HCT116 (cell line): ENCODE measurements at regions not wholly inside any gene's neighbourhood (a gene's known extent, or its start where the extent isn't known, plus 50 kb on each side); places are given as distances from the start of the nearest gene placed in this dataset.
A peak's percentile ranks its signal among the peaks of the same experiment; 100 is the strongest.
"Not testable (repeated sequence)": the region's sequence is repeated elsewhere in the genome, so short reads cannot be mapped to it uniquely, and the experiment has no call there.

Experiments
- CTCF ChIP-seq, 3 experiments: fragments of 200-600 bp in 1 of 3; sonication (generic) in 1 of 3; IDR thresholded peaks in 2 of 3; conservative IDR thresholded peaks in 1 of 3; 2 replicates each; pipeline ENCODE4 v1.5.1; 2012 to 2017; ENCODE audit warnings: low read depth in 2 of 3, low read length in 2 of 3, antibody characterized with exemption in 1 of 3, borderline replicate concordance in 1 of 3, control low read depth in 1 of 3, mild to moderate bottlenecking in 1 of 3, mixed read lengths in 1 of 3, mixed run types in 1 of 3, moderate library complexity in 1 of 3; ENCODE audit not compliant: insufficient read depth in 1 of 3
- EZH2 ChIP-seq: fragments of 200-600 bp; sonication (generic); IDR thresholded peaks from 2 replicates; pipeline ENCODE4 v1.6.1; 2017; ENCODE audit warnings: antibody characterized with exemption, mixed run types
- POLR2A ChIP-seq: IDR thresholded peaks from 2 replicates; pipeline ENCODE4 v1.7.0; 2011; ENCODE audit warnings: borderline replicate concordance; ENCODE audit not compliant: insufficient read depth, insufficient read length; ENCODE audit errors: extremely low read depth
- POLR2AphosphoS5 ChIP-seq: IDR thresholded peaks from 2 replicates; pipeline ENCODE4 v1.6.1; 2011; ENCODE audit warnings: mild to moderate bottlenecking, low read depth, low read length, moderate library complexity
- SP1 ChIP-seq: IDR thresholded peaks from 2 replicates; pipeline ENCODE4 v1.6.1; 2012; ENCODE audit warnings: low read depth
- ZNF274 ChIP-seq: fragments of 200-500 bp; sonication (Bioruptor generic); IDR thresholded peaks from 2 replicates; pipeline ENCODE4 v1.6.1; 2014; ENCODE audit warnings: mild to moderate bottlenecking, low read depth, low read length, inconsistent platforms

- TF ChIP-seq CTCF (IDR thresholded peaks at IDR 0.05 in 2 of 3, conservative IDR thresholded peaks at IDR 0.05 in 1 of 3; ENCODE audit: borderline replicate concordance in 1 of 3, insufficient read depth in 1 of 3, low read depth in 2 of 3, low read length in 2 of 3) = peak; percentile 19 to 29 (median 24); a peak in 4 of 6 replicates
- not testable (repeated sequence) for TF ChIP-seq ZNF274, POLR2AphosphoS5, POLR2A, SP1, EZH2
Measured at GRCh38 chr1:170457325-170458050, 74.5 kb upstream of the GORAB start.
